ENCODE measurements at regions not wholly inside any gene's neighbourhood (a gene's known extent, or its start where the extent isn't known, plus 50 kb on each side); places are given as distances from the start of the nearest gene placed in this dataset.
"Not testable (repeated sequence)": the region's sequence is repeated elsewhere in the genome, so short reads cannot be mapped to it uniquely, and the experiment has no call there.

GRCh38 chr2:150695451-150696135 is 208.1 kb upstream of the RND3 start:
- DNase-seq: no peak

- DNase-seq: no peak
Observed at GRCh38 chr2:150693556-150693955, 206.1 kb upstream of the RND3 start.

GRCh38 chr2:150690870-150691269 is 203.4 kb upstream of the RND3 start:
- DNase-seq: no peak

- DNase-seq: no peak
Observed at GRCh38 chr2:150690261-150690660, 202.8 kb upstream of the RND3 start.

- no peak for DNase-seq
Observed at GRCh38 chr2:150689590-150689989, 202.1 kb upstream of the RND3 start.

GRCh38 chr2:150688016-150688415 is 200.5 kb upstream of the RND3 start:
- no peak for DNase-seq

GRCh38 chr2:150686391-150686790 is 198.9 kb upstream of the RND3 start:
- DNase-seq: no peak

GRCh38 chr2:150681120-150681804 is 193.8 kb upstream of the RND3 start:
- no peak for DNase-seq

GRCh38 chr2:150679456-150680120 is 192.1 kb upstream of the RND3 start:
- no peak for DNase-seq

GRCh38 chr2:150677551-150677950 is 190.1 kb upstream of the RND3 start:
- no peak for DNase-seq

- no peak for DNase-seq
Observed at GRCh38 chr2:150676747-150677383, 189.4 kb upstream of the RND3 start.

GRCh38 chr2:150675807-150676206 is 188.3 kb upstream of the RND3 start:
- no peak for DNase-seq

- DNase-seq: no peak
Observed at GRCh38 chr2:150674283-150674682, 186.8 kb upstream of the RND3 start.

- DNase-seq: no peak
Observed at GRCh38 chr2:150672311-150672710, 184.8 kb upstream of the RND3 start.

GRCh38 chr2:150669492-150669891 is 182.0 kb upstream of the RND3 start:
- no peak for DNase-seq

GRCh38 chr2:150667039-150667438 is 179.6 kb upstream of the RND3 start:
- not testable (repeated sequence) for DNase-seq

- no peak for DNase-seq
Observed at GRCh38 chr2:150663143-150663542, 175.7 kb upstream of the RND3 start.

- DNase-seq: no peak
Observed at GRCh38 chr2:150656002-150656401, 168.5 kb upstream of the RND3 start.

GRCh38 chr2:150653351-150653750 is 165.9 kb upstream of the RND3 start:
- no peak for DNase-seq

GRCh38 chr2:150647943-150648342 is 160.5 kb upstream of the RND3 start:
- DNase-seq: no peak

GRCh38 chr2:150646746-150647145 is 159.3 kb upstream of the RND3 start:
- no peak for DNase-seq

- DNase-seq: no peak
Observed at GRCh38 chr2:150644298-150645067, 157.0 kb upstream of the RND3 start.
